HepG2 (cell line): ENCODE measurements at regions not wholly inside any gene's neighbourhood (a gene's known extent, or its start where the extent isn't known, plus 50 kb on each side); places are given as distances from the start of the nearest gene placed in this dataset.

Experiments used
- ATAC-seq: fragments of 200-7000 bp; cut with Tn5 transposase; 3 replicates; pipeline ENCODE4 v1.9.1; 2020; ENCODE audit warnings: mild to moderate bottlenecking, moderate library complexity
- BruUV-seq: library from RNA; stranded (reverse); fragments of 400-500 nt; replicated peaks from 2 replicates; lab custom pipeline; 2021; lab: Mats Ljungman, UMichigan
- CTCF ChIA-PET: fragments of 300-600 bp; formaldehyde crosslinking; extraction: SDS; loops from one replicate; lab custom pipeline; 2021; ENCODE audit warnings: low total read pairs, inconsistent platforms, low intra/inter-chr PET ratio; lab: Yijun Ruan, JAX
- POLR2A ChIA-PET: fragments of 350-600 bp; sonication (Branson Sonifier 250); formaldehyde crosslinking; loops from one replicate; lab custom pipeline; 2020; ENCODE audit warnings: antibody characterized with exemption, inconsistent platforms; lab: Yijun Ruan, JAX
- DNase-seq: peaks from one replicate; pipeline ENCODE4 v3.0.0-alpha.2; 2015; ENCODE audit warnings: low spot score
- FAIRE-seq: peaks from 3 replicates; lab custom pipeline; 2011; peaks lifted over from hg19 to GRCh38; lab: Jason Lieb, UNC
- H2AFZ ChIP-seq: one replicate; pipeline ENCODE4 v1.6.1; 2011; ENCODE audit warnings: low read length, inconsistent platforms
- H3K27ac ChIP-seq: fragments of 300-600 bp; 3 replicates; pipeline ENCODE4 v1.8.0; 2011; ENCODE audit warnings: mixed run types, mild to moderate bottlenecking, mixed read lengths, low read length, inconsistent platforms; ENCODE audit not compliant: insufficient read depth; ENCODE audit errors: extremely low read length
- H3K27me3 ChIP-seq, 2 experiments: fragments of 200-600 bp in 1 of 2; 2 replicates in 1 of 2; 3 replicates in 1 of 2; pipeline versions ENCODE4 v1.6.0 to v1.8.0; 2011; ENCODE audit warnings: low read length in 2 of 2, mild to moderate bottlenecking in 2 of 2, moderate library complexity in 2 of 2, inconsistent platforms in 1 of 2; ENCODE audit not compliant: insufficient read depth in 2 of 2, control insufficient read depth in 1 of 2
- H3K36me3 ChIP-seq, 2 experiments: fragments of 200-600 bp in 1 of 2; replicated peaks in 1 of 2; 2 replicates in 1 of 2; 3 replicates in 1 of 2; pipeline versions ENCODE4 v1.5.1 to v1.8.0; 2011; ENCODE audit warnings: low read length in 2 of 2, inconsistent platforms in 1 of 2; ENCODE audit not compliant: insufficient read depth in 2 of 2, control insufficient read depth in 1 of 2
- H3K4me1 ChIP-seq: 2 replicates; pipeline ENCODE4 v1.5.1; 2012; ENCODE audit warnings: low read length, inconsistent platforms; ENCODE audit not compliant: insufficient read depth
- H3K4me2 ChIP-seq: 2 replicates; pipeline ENCODE4 v1.6.0; 2011; ENCODE audit warnings: low read depth, low read length, inconsistent platforms
- H3K4me3 ChIP-seq, 3 experiments: fragments of 200-600 bp in 1 of 3; sonication (generic), shearing (Covaris generic) in 1 of 3; replicated peaks in 1 of 3; 2 replicates each; pipeline ENCODE4 v1.5.1; 2011 to 2016; ENCODE audit warnings: low read length in 3 of 3, inconsistent platforms in 2 of 3, low read depth in 2 of 3, mild to moderate bottlenecking in 2 of 3, control low read depth in 1 of 3, mixed read lengths in 1 of 3; ENCODE audit not compliant: insufficient read depth in 1 of 3
- H3K79me2 ChIP-seq: one replicate; pipeline ENCODE4 v1.6.1; 2011; ENCODE audit warnings: low read length, inconsistent platforms; ENCODE audit not compliant: insufficient read depth
- H3K9ac ChIP-seq: 2 replicates; pipeline ENCODE4 v1.6.0; 2011; ENCODE audit warnings: mild to moderate bottlenecking, low read depth, low read length, inconsistent platforms; ENCODE audit not compliant: insufficient read depth
- H3K9me3 ChIP-seq: 2 replicates; pipeline ENCODE4 v1.5.1; 2012; ENCODE audit warnings: mild to moderate bottlenecking, low read length
- H4K20me1 ChIP-seq: 2 replicates; pipeline ENCODE4 v1.6.0; 2011; ENCODE audit warnings: inconsistent platforms, mild to moderate bottlenecking, low read length, moderate library complexity; ENCODE audit not compliant: insufficient read depth
- DMTF1 ChIP-seq: sonication (generic); formaldehyde crosslinking; IDR thresholded peaks from 2 replicates; pipeline ENCODE4 v1.4.0; 2020; ENCODE audit warnings: mild to moderate bottlenecking, missing genetic modification reagents
- GMEB2 ChIP-seq: IDR thresholded peaks from 2 replicates; pipeline ENCODE4 v1.6.1; 2016; ENCODE audit warnings: missing biosample characterization, missing genetic modification reagents, low read depth
- GPN1 ChIP-seq: sonication (generic); formaldehyde crosslinking; IDR thresholded peaks from 2 replicates; pipeline ENCODE4 v1.5.1; 2020; ENCODE audit warnings: missing genetic modification reagents, borderline replicate concordance
- HMG20B ChIP-seq: conservative IDR thresholded peaks from 2 replicates; pipeline ENCODE4 v1.6.1; 2016; ENCODE audit warnings: missing genetic modification reagents, missing compliant biosample characterization
- IKZF4 ChIP-seq: sonication (generic); formaldehyde crosslinking; IDR thresholded peaks from 2 replicates; pipeline ENCODE4 v1.5.1; 2020; ENCODE audit warnings: borderline replicate concordance, mild to moderate bottlenecking, low read depth, missing genetic modification reagents; ENCODE audit errors: not compliant biosample characterization
- KDM6A ChIP-seq: IDR thresholded peaks from 2 replicates; pipeline ENCODE4 v1.6.1; 2016; ENCODE audit warnings: low read depth
- PAXIP1 ChIP-seq: sonication (generic); formaldehyde crosslinking; conservative IDR thresholded peaks from 2 replicates; pipeline ENCODE4 v1.4.0; 2020; ENCODE audit warnings: mild to moderate bottlenecking, missing genetic modification reagents, moderate library complexity
- PRDM4 ChIP-seq: sonication (generic); formaldehyde crosslinking; IDR thresholded peaks from 2 replicates; pipeline ENCODE4 v1.9.0; 2021; ENCODE audit warnings: missing genetic modification reagents, borderline replicate concordance
- PRPF4 ChIP-seq: fragments of 200-400 bp; formaldehyde crosslinking; IDR thresholded peaks from 2 replicates; pipeline ENCODE4 v1.6.1; 2016; ENCODE audit warnings: low read length, low read depth; ENCODE audit not compliant: poor library complexity, severe bottlenecking
- RBFOX2 ChIP-seq: fragments of 200-400 bp; formaldehyde crosslinking; IDR thresholded peaks from 2 replicates; pipeline ENCODE4 v1.6.1; 2017; ENCODE audit warnings: low read depth, mild to moderate bottlenecking, low read length
- SMARCC2 ChIP-seq: fragments of 450-650 bp; IDR thresholded peaks from 2 replicates; pipeline ENCODE4 v1.6.1; 2017; ENCODE audit warnings: antibody characterized with exemption, mild to moderate bottlenecking
- SOX5 ChIP-seq: IDR thresholded peaks from 2 replicates; pipeline ENCODE4 v1.6.1; 2016; ENCODE audit warnings: borderline replicate concordance
- ZFYVE20 ChIP-seq: sonication (generic); formaldehyde crosslinking; IDR thresholded peaks from 2 replicates; pipeline ENCODE4 v1.8.0; 2023; ENCODE audit warnings: low read depth, mild to moderate bottlenecking, moderate library complexity, missing genetic modification reagents, borderline replicate concordance
- ZNF329 ChIP-seq: sonication (generic); formaldehyde crosslinking; IDR thresholded peaks from 2 replicates; pipeline ENCODE4 v1.9.0; 2021; ENCODE audit warnings: low read depth, mild to moderate bottlenecking, missing genetic modification reagents
- ZNF772 ChIP-seq: sonication (generic); formaldehyde crosslinking; IDR thresholded peaks from 2 replicates; pipeline ENCODE4 v1.5.0; 2020; ENCODE audit warnings: mild to moderate bottlenecking, missing genetic modification reagents
- WGBS: methylation state at CpG from one replicate; pipeline ENCODE4 v1.1.6; 2017; ENCODE audit warnings: low lambda C conversion rate; 5-methylcytosine and 5-hydroxymethylcytosine counted together
- in situ Hi-C: cut with HindIII; loops from 2 replicates; pipeline ENCODE4 v1.10.0; 2017; ENCODE audit warnings: low pct_unique_long_range_greater_than_20kb; ENCODE audit not compliant: extremely low pct_ligation_motif_present
- intact Hi-C: fragments of 100-400 bp; cut with micrococcal nuclease; formaldehyde crosslinking; loops from one replicate; pipeline ENCODE4 v1.10.0; 2022; ENCODE audit not compliant: unreplicated experiment

- TF ChIP-seq GMEB2 (no peak), RBFOX2 (no peak), GPN1 (CRISPR knock-in tag) (no peak), ZNF772 (CRISPR knock-in tag) (no peak)
Measured at GRCh38 chr2:41026613-41027012, 574.7 kb upstream of the SLC8A1 start (continued).

GRCh38 chr2:41027095-41027494 is 575.2 kb upstream of the SLC8A1 start:
- DNase-seq (no peak), ATAC-seq (no peak), FAIRE-seq (no peak)
- no peak overlapping the region for H3K9ac ChIP-seq
- H3K27me3 ChIP-seq: no peaks in the 10 kb centered on the region
- no peaks in the 10 kb centered on the region for H4K20me1 ChIP-seq
- no peaks in the 10 kb centered on the region for H3K9me3 ChIP-seq
- ChIA-PET CTCF (no interaction called here), POLR2A (no interaction called here)
- H3K27ac ChIP-seq: no peak overlapping the region
- no TSS peak for BruUV-seq
- in situ Hi-C loops: no loop called here
- no peaks in the 10 kb centered on the region for H3K79me2 ChIP-seq
- H3K4me3 ChIP-seq: no peak overlapping the region
- intact Hi-C loops: no loop called here
- H3K4me1 ChIP-seq: no peaks in the 10 kb centered on the region
- H3K36me3 ChIP-seq: no peaks in the 10 kb centered on the region
- H3K4me2 ChIP-seq: no peak overlapping the region
- H2AFZ ChIP-seq: no peak overlapping the region
- WGBS: 19% methylated on average over 3 of the region's 3 CpGs
- TF ChIP-seq KDM6A (CRISPR knock-in tag) (no peak), PRDM4 (CRISPR knock-in tag) (no peak), PAXIP1 (CRISPR knock-in tag) (no peak), SMARCC2 (no peak), ZFYVE20 (no peak), IKZF4 (CRISPR knock-in tag) (no peak), ZNF329 (CRISPR knock-in tag) (no peak), SOX5 (no peak), HMG20B (CRISPR knock-in tag) (no peak), PRPF4 (no peak), DMTF1 (CRISPR knock-in tag) (no peak)
